GM12873 (cell line): ENCODE measurements at regions not wholly inside any gene's neighbourhood (a gene's known extent, or its start where the extent isn't known, plus 50 kb on each side); places are given as distances from the start of the nearest gene placed in this dataset.

Source experiments
- CTCF ChIP-seq: IDR thresholded peaks from 2 replicates; pipeline ENCODE4 v1.5.1; 2012; ENCODE audit warnings: low read depth, mild to moderate bottlenecking, moderate library complexity, low read length, control low read depth; ENCODE audit not compliant: insufficient read depth; ENCODE audit errors: missing control alignments

- TF ChIP-seq CTCF, result no peak
Measured at GRCh38 chr12:91630596-91631293, 448.1 kb upstream of the DCN start.

GRCh38 chr12:91630083-91630482 lies 447.5 kb upstream of the DCN start:
- no peak for TF ChIP-seq CTCF

- TF ChIP-seq CTCF, result no peak
Measured at GRCh38 chr12:91629440-91629839, 446.8 kb upstream of the DCN start.

- TF ChIP-seq CTCF, result no peak
Measured at GRCh38 chr12:91628656-91629055, 446.0 kb upstream of the DCN start.

- TF ChIP-seq CTCF, result no peak
Measured at GRCh38 chr12:91627225-91627624, 444.6 kb upstream of the DCN start.

GRCh38 chr12:91622981-91623380 lies 440.4 kb upstream of the DCN start:
- TF ChIP-seq CTCF, result no peak

- TF ChIP-seq CTCF, result no peak
Measured at GRCh38 chr12:91622037-91622436, 439.4 kb upstream of the DCN start.
